ENCODE measurements at regions not wholly inside any gene's neighbourhood (a gene's known extent, or its start where the extent isn't known, plus 50 kb on each side); places are given as distances from the start of the nearest gene placed in this dataset.

GRCh38 chr11:96885912-96886311 lies 496.1 kb downstream of the JRKL start:
- TF ChIP-seq CTCF (conservative IDR thresholded peaks at IDR 0.05; ENCODE audit: low read depth, low read length) (no peak), EZH2 (IDR thresholded peaks at IDR 0.05; ENCODE audit: low read length, unreplicated experiment) (no peak), EZH2phosphoT487 (IDR thresholded peaks at IDR 0.05; ENCODE audit: borderline replicate concordance, low read length) (no peak)
